ENCODE measurements at regions not wholly inside any gene's neighbourhood (a gene's known extent, or its start where the extent isn't known, plus 50 kb on each side); places are given as distances from the start of the nearest gene placed in this dataset.

DNA sequence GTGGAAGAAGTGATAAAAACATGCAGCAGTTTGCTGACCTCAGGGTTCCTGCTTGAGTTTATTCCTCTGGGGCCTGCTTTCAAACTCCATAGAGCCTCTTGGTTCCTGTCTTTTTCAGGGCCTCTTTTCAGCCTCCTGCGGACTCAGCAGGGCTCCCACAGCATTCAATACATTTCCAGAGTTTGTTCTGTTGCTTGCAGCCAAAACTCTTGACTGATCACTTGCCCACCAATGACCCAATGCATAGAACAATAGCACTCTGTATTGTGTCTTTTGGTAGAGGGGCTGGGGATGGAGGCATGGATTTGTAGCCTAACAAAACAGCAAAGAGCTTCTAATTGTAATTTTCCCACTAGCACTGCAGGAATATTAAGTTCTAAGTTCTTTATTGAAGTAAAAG is 50.8 kb upstream of the CREB5 start:
- DNase-seq (ENCODE audit: low read depth, low spot score) = no peak

DNA sequence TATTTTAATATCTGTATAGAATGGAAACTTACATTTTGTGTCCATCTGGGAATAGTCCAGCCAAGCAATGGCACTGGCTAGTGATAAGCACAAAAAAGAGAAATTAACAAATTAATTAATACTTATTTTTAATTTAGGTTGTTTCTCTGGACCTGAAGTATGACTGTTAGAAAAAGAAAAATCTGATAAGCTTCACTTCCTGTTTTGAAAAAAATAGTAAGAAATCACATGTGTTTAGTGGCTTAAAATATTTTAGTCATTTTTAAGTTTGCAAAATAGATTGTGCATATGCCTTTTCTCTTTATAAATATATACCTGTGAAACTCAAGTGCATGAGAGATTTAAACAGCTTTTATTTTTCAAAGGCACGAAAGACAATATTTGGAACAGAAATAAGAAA is 50.1 kb upstream of the CREB5 start:
- DNase-seq (ENCODE audit: low read depth, low spot score) = no peak
